ENCODE measurements at regions not wholly inside any gene's neighbourhood (a gene's known extent, or its start where the extent isn't known, plus 50 kb on each side); places are given as distances from the start of the nearest gene placed in this dataset.

- no peak for TF ChIP-seq GATA3 (IDR thresholded peaks at IDR 0.05; ENCODE audit: low read depth, low read length)
- TF ChIP-seq GATA2 (IDR thresholded peaks at IDR 0.05; ENCODE audit: low read depth, low read length) = no peak
Observed at GRCh38 chr15:69873807-69874206, 223.9 kb downstream of the TLE3 start.

- TF ChIP-seq GATA2 (IDR thresholded peaks at IDR 0.05; ENCODE audit: low read depth, low read length) (no peak), GATA3 (IDR thresholded peaks at IDR 0.05; ENCODE audit: low read depth, low read length) (no peak)
Observed at GRCh38 chr15:69874321-69874720, 223.4 kb downstream of the TLE3 start.

GRCh38 chr15:69876064-69876940 is 221.4 kb downstream of the TLE3 start:
- TF ChIP-seq GATA3 (IDR thresholded peaks at IDR 0.05; ENCODE audit: low read depth, low read length) (peak; percentile 48; the same call in 1 of the 2 replicates), GATA2 (IDR thresholded peaks at IDR 0.05; ENCODE audit: low read depth, low read length) (peak; percentile 83)

- TF ChIP-seq GATA3 (IDR thresholded peaks at IDR 0.05; ENCODE audit: low read depth, low read length) (no peak), GATA2 (IDR thresholded peaks at IDR 0.05; ENCODE audit: low read depth, low read length) (no peak)
Observed at GRCh38 chr15:69880571-69881301, 217.0 kb downstream of the TLE3 start.

- TF ChIP-seq GATA2 (IDR thresholded peaks at IDR 0.05; ENCODE audit: low read depth, low read length) (no peak), GATA3 (IDR thresholded peaks at IDR 0.05; ENCODE audit: low read depth, low read length) (no peak)
Observed at GRCh38 chr15:69881302-69881670, 216.4 kb downstream of the TLE3 start.

GRCh38 chr15:69881766-69882165 is 216.0 kb downstream of the TLE3 start:
- no peak for TF ChIP-seq GATA2 (IDR thresholded peaks at IDR 0.05; ENCODE audit: low read depth, low read length)
- TF ChIP-seq GATA3 (IDR thresholded peaks at IDR 0.05; ENCODE audit: low read depth, low read length) = no peak

GRCh38 chr15:69883306-69883705 is 214.4 kb downstream of the TLE3 start:
- no peak for TF ChIP-seq GATA2 (IDR thresholded peaks at IDR 0.05; ENCODE audit: low read depth, low read length)
- TF ChIP-seq GATA3 (IDR thresholded peaks at IDR 0.05; ENCODE audit: low read depth, low read length) = no peak

- no peak for TF ChIP-seq GATA2 (IDR thresholded peaks at IDR 0.05; ENCODE audit: low read depth, low read length)
- no peak for TF ChIP-seq GATA3 (IDR thresholded peaks at IDR 0.05; ENCODE audit: low read depth, low read length)
Observed at GRCh38 chr15:69885173-69885955, 212.4 kb downstream of the TLE3 start.

- TF ChIP-seq GATA3 (IDR thresholded peaks at IDR 0.05; ENCODE audit: low read depth, low read length) (no peak), GATA2 (IDR thresholded peaks at IDR 0.05; ENCODE audit: low read depth, low read length) (no peak)
Observed at GRCh38 chr15:69887009-69887408, 210.7 kb downstream of the TLE3 start.

GRCh38 chr15:69887553-69887952 is 210.2 kb downstream of the TLE3 start:
- TF ChIP-seq GATA3 (IDR thresholded peaks at IDR 0.05; ENCODE audit: low read depth, low read length) (no peak), GATA2 (IDR thresholded peaks at IDR 0.05; ENCODE audit: low read depth, low read length) (no peak)

GRCh38 chr15:69888406-69888805 is 209.3 kb downstream of the TLE3 start:
- TF ChIP-seq GATA2 (IDR thresholded peaks at IDR 0.05; ENCODE audit: low read depth, low read length) (no peak), GATA3 (IDR thresholded peaks at IDR 0.05; ENCODE audit: low read depth, low read length) (no peak)

- TF ChIP-seq GATA3 (IDR thresholded peaks at IDR 0.05; ENCODE audit: low read depth, low read length) (no peak), GATA2 (IDR thresholded peaks at IDR 0.05; ENCODE audit: low read depth, low read length) (no peak)
Observed at GRCh38 chr15:69891070-69891536, 206.6 kb downstream of the TLE3 start.

- TF ChIP-seq GATA2 (IDR thresholded peaks at IDR 0.05; ENCODE audit: low read depth, low read length) (no peak), GATA3 (IDR thresholded peaks at IDR 0.05; ENCODE audit: low read depth, low read length) (no peak)
Observed at GRCh38 chr15:69891606-69892005, 206.1 kb downstream of the TLE3 start.

- peak; percentile 68 for TF ChIP-seq GATA3 (IDR thresholded peaks at IDR 0.05; ENCODE audit: low read depth, low read length)
- peak; percentile 81 for TF ChIP-seq GATA2 (IDR thresholded peaks at IDR 0.05; ENCODE audit: low read depth, low read length)
Observed at GRCh38 chr15:69892351-69892750, 205.4 kb downstream of the TLE3 start.
